HEK293 (cell line): ENCODE measurements at regions not wholly inside any gene's neighbourhood (a gene's known extent, or its start where the extent isn't known, plus 50 kb on each side); places are given as distances from the start of the nearest gene placed in this dataset.

Experiments used
- CTCF ChIA-PET: fragments of 350-600 bp; formaldehyde crosslinking; extraction: SDS; loops from one replicate; lab custom pipeline; 2021; ENCODE audit warnings: antibody characterized with exemption; lab: Yijun Ruan, JAX
- POLR2A ChIA-PET: fragments of 300-600 bp; formaldehyde crosslinking; extraction: SDS; loops from one replicate; lab custom pipeline; 2020; ENCODE audit warnings: antibody characterized with exemption, inconsistent platforms; lab: Yijun Ruan, JAX
- H3K27ac ChIP-seq: fragments of 200-500 bp; sonication (Bioruptor generic); 2 replicates; pipeline ENCODE4 v1.5.1; 2014; ENCODE audit warnings: low read depth, low read length, control low read depth, inconsistent platforms; ENCODE audit errors: extremely low read depth
- H3K36me3 ChIP-seq, 2 experiments: fragments of 200-500 bp in 1 of 2; sonication (Bioruptor generic) in 1 of 2; 1 replicate in 1 of 2; 2 replicates in 1 of 2; pipeline ENCODE4 v1.5.1; 2014 to 2017; ENCODE audit warnings: inconsistent platforms in 2 of 2, low read length in 2 of 2; ENCODE audit not compliant: control insufficient read depth in 2 of 2, insufficient read depth in 1 of 2
- H3K4me1 ChIP-seq: fragments of 200-500 bp; sonication (Bioruptor generic); 2 replicates; pipeline ENCODE4 v1.5.1; 2014; ENCODE audit warnings: mild to moderate bottlenecking, low read length, inconsistent platforms; ENCODE audit not compliant: control insufficient read depth, insufficient read depth
- H3K4me3 ChIP-seq: 2 replicates; pipeline ENCODE4 v1.5.1; 2011; ENCODE audit warnings: low read depth, mild to moderate bottlenecking, control low read depth, low read length, moderate library complexity
- H3K9me3 ChIP-seq: fragments of 200-500 bp; sonication (Bioruptor generic); 2 replicates; pipeline ENCODE4 v1.5.1; 2014; ENCODE audit warnings: low read depth, low read length, inconsistent platforms; ENCODE audit not compliant: control insufficient read depth, insufficient read depth
- GLI2 ChIP-seq: fragments of 450-650 bp; formaldehyde crosslinking; IDR thresholded peaks from 2 replicates; pipeline ENCODE4; 2017; ENCODE audit warnings: missing biosample characterization, missing genetic modification characterization, low read depth, borderline replicate concordance
- GLIS1 ChIP-seq: fragments of 450-650 bp; formaldehyde crosslinking; IDR thresholded peaks from 2 replicates; pipeline ENCODE4 v1.5.1; 2016; ENCODE audit warnings: missing biosample characterization, missing genetic modification characterization
- MEIS1 ChIP-seq: sonication (generic); formaldehyde crosslinking; IDR thresholded peaks from 2 replicates; pipeline ENCODE4 v1.8.1; 2022; ENCODE audit warnings: missing genetic modification reagents, mild to moderate bottlenecking, borderline replicate concordance
- OVOL3 ChIP-seq: fragments of 450-650 bp; formaldehyde crosslinking; IDR thresholded peaks from 2 replicates; pipeline ENCODE4 v1.5.1; 2016; ENCODE audit warnings: missing biosample characterization, missing genetic modification characterization
- SETDB1 ChIP-seq: IDR thresholded peaks from one replicate; pipeline ENCODE4 v1.6.1; 2017; ENCODE audit warnings: mild to moderate bottlenecking, low read length, moderate library complexity, mixed read lengths; ENCODE audit not compliant: insufficient read length
- WT1 ChIP-seq: fragments of 450-650 bp; formaldehyde crosslinking; IDR thresholded peaks from 2 replicates; pipeline ENCODE4 v1.5.1; 2016; ENCODE audit warnings: missing biosample characterization, missing genetic modification characterization
- YY2 ChIP-seq: fragments of 450-650 bp; formaldehyde crosslinking; IDR thresholded peaks from 2 replicates; pipeline ENCODE4 v1.5.1; 2016; ENCODE audit warnings: missing biosample characterization, missing genetic modification characterization
- ZNF133 ChIP-seq: fragments of 450-650 bp; formaldehyde crosslinking; IDR thresholded peaks from 2 replicates; pipeline ENCODE4 v1.5.1; 2016; ENCODE audit warnings: missing biosample characterization, missing genetic modification characterization
- ZNF239 ChIP-seq: fragments of 450-650 bp; formaldehyde crosslinking; IDR thresholded peaks from 2 replicates; pipeline ENCODE4 v1.5.1; 2016; ENCODE audit warnings: missing biosample characterization, missing genetic modification characterization
- ZNF302 ChIP-seq: fragments of 450-650 bp; formaldehyde crosslinking; IDR thresholded peaks from 2 replicates; pipeline ENCODE4 v1.5.1; 2016; ENCODE audit warnings: missing biosample characterization, missing genetic modification characterization, low read depth
- ZNF354C ChIP-seq: fragments of 450-650 bp; formaldehyde crosslinking; IDR thresholded peaks from 2 replicates; pipeline ENCODE4 v1.5.1; 2016; ENCODE audit warnings: missing biosample characterization, missing genetic modification characterization, low read depth, borderline replicate concordance
- ZNF423 ChIP-seq: fragments of 450-650 bp; formaldehyde crosslinking; IDR thresholded peaks from 2 replicates; pipeline ENCODE4 v1.5.1; 2016; ENCODE audit warnings: missing biosample characterization, missing genetic modification characterization
- ZNF473 ChIP-seq: fragments of 450-650 bp; formaldehyde crosslinking; IDR thresholded peaks from 2 replicates; pipeline ENCODE4 v1.5.1; 2017; ENCODE audit warnings: missing biosample characterization, missing genetic modification characterization
- ZNF501 ChIP-seq: fragments of 450-650 bp; formaldehyde crosslinking; IDR thresholded peaks from 2 replicates; pipeline ENCODE4 v1.5.1; 2016; ENCODE audit warnings: missing biosample characterization, missing genetic modification characterization
- ZNF548 ChIP-seq: fragments of 450-650 bp; formaldehyde crosslinking; IDR thresholded peaks from 2 replicates; pipeline ENCODE4 v1.5.1; 2016; ENCODE audit warnings: missing biosample characterization, missing genetic modification characterization
- ZNF664 ChIP-seq: fragments of 450-650 bp; formaldehyde crosslinking; IDR thresholded peaks from 2 replicates; pipeline ENCODE4 v1.5.1; 2016; ENCODE audit warnings: missing biosample characterization, missing genetic modification characterization
- ZSCAN30 ChIP-seq: fragments of 450-650 bp; IDR thresholded peaks from 2 replicates; pipeline ENCODE4 v1.5.1; 2018; ENCODE audit warnings: missing biosample characterization, mild to moderate bottlenecking, missing genetic modification characterization, moderate library complexity
- TF ChIP-seq, protein P1 (sequence below): fragments of 450-650 bp; formaldehyde crosslinking; IDR thresholded peaks from 2 replicates; pipeline ENCODE4 v1.5.1; 2016; ENCODE audit warnings: missing biosample characterization, missing genetic modification characterization
- TF ChIP-seq, protein P2 (sequence below): fragments of 450-650 bp; formaldehyde crosslinking; IDR thresholded peaks from 2 replicates; pipeline ENCODE4 v1.5.1; 2016; ENCODE audit warnings: missing biosample characterization, missing genetic modification characterization
- TF ChIP-seq, protein P3 (sequence below): fragments of 450-650 bp; formaldehyde crosslinking; IDR thresholded peaks from 2 replicates; pipeline ENCODE4 v1.5.1; 2016; ENCODE audit warnings: missing biosample characterization, missing genetic modification characterization
- TF ChIP-seq, protein P4 (sequence below): fragments of 450-650 bp; formaldehyde crosslinking; IDR thresholded peaks from 2 replicates; pipeline ENCODE4 v1.5.1; 2016; ENCODE audit warnings: missing biosample characterization, missing genetic modification characterization

GRCh38 chr5:35538198-35538931 lies 79.3 kb upstream of the SPEF2 start:
- Histone ChIP-seq H3K27ac (no peak overlapping the region), H3K4me3 (no peak overlapping the region), H3K36me3 (no peaks in the 10 kb centered on the region), H3K4me1 (no peaks in the 10 kb centered on the region), H3K9me3 (no peaks in the 10 kb centered on the region)
- ChIA-PET POLR2A (no interaction called here), CTCF (no interaction called here)
- TF ChIP-seq SETDB1: no peak
- no peak for TF ChIP-seq ZNF354C (tag by site-specific recombination)
- no peak for TF ChIP-seq ZNF302 (tag by site-specific recombination)
- no peak for TF ChIP-seq WT1 (tag by site-specific recombination)
- TF ChIP-seq, protein P1, sequence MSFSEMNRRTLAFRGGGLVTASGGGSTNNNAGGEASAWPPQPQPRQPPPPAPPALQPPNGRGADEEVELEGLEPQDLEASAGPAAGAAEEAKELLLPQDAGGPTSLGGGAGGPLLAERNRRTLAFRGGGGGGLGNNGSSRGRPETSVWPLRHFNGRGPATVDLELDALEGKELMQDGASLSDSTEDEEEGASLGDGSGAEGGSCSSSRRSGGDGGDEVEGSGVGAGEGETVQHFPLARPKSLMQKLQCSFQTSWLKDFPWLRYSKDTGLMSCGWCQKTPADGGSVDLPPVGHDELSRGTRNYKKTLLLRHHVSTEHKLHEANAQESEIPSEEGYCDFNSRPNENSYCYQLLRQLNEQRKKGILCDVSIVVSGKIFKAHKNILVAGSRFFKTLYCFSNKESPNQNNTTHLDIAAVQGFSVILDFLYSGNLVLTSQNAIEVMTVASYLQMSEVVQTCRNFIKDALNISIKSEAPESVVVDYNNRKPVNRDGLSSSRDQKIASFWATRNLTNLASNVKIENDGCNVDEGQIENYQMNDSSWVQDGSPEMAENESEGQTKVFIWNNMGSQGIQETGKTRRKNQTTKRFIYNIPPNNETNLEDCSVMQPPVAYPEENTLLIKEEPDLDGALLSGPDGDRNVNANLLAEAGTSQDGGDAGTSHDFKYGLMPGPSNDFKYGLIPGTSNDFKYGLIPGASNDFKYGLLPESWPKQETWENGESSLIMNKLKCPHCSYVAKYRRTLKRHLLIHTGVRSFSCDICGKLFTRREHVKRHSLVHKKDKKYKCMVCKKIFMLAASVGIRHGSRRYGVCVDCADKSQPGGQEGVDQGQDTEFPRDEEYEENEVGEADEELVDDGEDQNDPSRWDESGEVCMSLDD: no peak
- TF ChIP-seq, protein P2, sequence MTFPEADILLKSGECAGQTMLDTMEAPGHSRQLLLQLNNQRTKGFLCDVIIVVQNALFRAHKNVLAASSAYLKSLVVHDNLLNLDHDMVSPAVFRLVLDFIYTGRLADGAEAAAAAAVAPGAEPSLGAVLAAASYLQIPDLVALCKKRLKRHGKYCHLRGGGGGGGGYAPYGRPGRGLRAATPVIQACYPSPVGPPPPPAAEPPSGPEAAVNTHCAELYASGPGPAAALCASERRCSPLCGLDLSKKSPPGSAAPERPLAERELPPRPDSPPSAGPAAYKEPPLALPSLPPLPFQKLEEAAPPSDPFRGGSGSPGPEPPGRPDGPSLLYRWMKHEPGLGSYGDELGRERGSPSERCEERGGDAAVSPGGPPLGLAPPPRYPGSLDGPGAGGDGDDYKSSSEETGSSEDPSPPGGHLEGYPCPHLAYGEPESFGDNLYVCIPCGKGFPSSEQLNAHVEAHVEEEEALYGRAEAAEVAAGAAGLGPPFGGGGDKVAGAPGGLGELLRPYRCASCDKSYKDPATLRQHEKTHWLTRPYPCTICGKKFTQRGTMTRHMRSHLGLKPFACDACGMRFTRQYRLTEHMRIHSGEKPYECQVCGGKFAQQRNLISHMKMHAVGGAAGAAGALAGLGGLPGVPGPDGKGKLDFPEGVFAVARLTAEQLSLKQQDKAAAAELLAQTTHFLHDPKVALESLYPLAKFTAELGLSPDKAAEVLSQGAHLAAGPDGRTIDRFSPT (tag by site-specific recombination): no peak
- TF ChIP-seq MEIS1 (CRISPR knock-in tag): no peak
- no peak for TF ChIP-seq ZNF664 (tag by site-specific recombination)

- ChIA-PET CTCF (no interaction called here), POLR2A (no interaction called here)
- Histone ChIP-seq H3K4me3 (no peak overlapping the region), H3K36me3 (no peaks in the 10 kb centered on the region), H3K4me1 (no peaks in the 10 kb centered on the region), H3K27ac (no peak overlapping the region), H3K9me3 (no peaks in the 10 kb centered on the region)
- TF ChIP-seq, protein P3, sequence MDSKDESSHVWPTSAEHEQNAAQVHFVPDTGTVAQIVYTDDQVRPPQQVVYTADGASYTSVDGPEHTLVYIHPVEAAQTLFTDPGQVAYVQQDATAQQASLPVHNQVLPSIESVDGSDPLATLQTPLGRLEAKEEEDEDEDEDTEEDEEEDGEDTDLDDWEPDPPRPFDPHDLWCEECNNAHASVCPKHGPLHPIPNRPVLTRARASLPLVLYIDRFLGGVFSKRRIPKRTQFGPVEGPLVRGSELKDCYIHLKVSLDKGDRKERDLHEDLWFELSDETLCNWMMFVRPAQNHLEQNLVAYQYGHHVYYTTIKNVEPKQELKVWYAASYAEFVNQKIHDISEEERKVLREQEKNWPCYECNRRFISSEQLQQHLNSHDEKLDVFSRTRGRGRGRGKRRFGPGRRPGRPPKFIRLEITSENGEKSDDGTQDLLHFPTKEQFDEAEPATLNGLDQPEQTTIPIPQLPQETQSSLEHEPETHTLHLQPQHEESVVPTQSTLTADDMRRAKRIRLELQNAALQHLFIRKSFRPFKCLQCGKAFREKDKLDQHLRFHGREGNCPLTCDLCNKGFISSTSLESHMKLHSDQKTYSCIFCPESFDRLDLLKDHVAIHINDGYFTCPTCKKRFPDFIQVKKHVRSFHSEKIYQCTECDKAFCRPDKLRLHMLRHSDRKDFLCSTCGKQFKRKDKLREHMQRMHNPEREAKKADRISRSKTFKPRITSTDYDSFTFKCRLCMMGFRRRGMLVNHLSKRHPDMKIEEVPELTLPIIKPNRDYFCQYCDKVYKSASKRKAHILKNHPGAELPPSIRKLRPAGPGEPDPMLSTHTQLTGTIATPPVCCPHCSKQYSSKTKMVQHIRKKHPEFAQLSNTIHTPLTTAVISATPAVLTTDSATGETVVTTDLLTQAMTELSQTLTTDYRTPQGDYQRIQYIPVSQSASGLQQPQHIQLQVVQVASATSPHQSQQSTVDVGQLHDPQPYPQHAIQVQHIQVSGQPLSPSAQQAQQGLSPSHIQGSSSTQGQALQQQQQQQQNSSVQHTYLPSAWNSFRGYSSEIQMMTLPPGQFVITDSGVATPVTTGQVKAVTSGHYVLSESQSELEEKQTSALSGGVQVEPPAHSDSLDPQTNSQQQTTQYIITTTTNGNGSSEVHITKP (tag by site-specific recombination): no peak
- TF ChIP-seq ZNF423 (tag by site-specific recombination): no peak
- TF ChIP-seq, protein P4, sequence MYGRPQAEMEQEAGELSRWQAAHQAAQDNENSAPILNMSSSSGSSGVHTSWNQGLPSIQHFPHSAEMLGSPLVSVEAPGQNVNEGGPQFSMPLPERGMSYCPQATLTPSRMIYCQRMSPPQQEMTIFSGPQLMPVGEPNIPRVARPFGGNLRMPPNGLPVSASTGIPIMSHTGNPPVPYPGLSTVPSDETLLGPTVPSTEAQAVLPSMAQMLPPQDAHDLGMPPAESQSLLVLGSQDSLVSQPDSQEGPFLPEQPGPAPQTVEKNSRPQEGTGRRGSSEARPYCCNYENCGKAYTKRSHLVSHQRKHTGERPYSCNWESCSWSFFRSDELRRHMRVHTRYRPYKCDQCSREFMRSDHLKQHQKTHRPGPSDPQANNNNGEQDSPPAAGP (tag by site-specific recombination): no peak
- no peak for TF ChIP-seq ZSCAN30
- no peak for TF ChIP-seq ZNF501 (tag by site-specific recombination)
- TF ChIP-seq, protein P1: no peak
- no peak for TF ChIP-seq ZNF473 (tag by site-specific recombination)
- TF ChIP-seq OVOL3 (tag by site-specific recombination): no peak
- TF ChIP-seq GLIS1: no peak
- no peak for TF ChIP-seq GLI2 (tag by site-specific recombination)
- TF ChIP-seq ZNF239 (tag by site-specific recombination): no peak
- TF ChIP-seq ZNF133 (tag by site-specific recombination): no peak
- TF ChIP-seq ZNF548 (tag by site-specific recombination): no peak
- TF ChIP-seq YY2 (tag by site-specific recombination): no peak
Observed at GRCh38 chr5:35533156-35533555, 84.5 kb upstream of the SPEF2 start.
